ENCODE measurements at regions not wholly inside any gene's neighbourhood (a gene's known extent, or its start where the extent isn't known, plus 50 kb on each side); places are given as distances from the start of the nearest gene placed in this dataset.

DNA sequence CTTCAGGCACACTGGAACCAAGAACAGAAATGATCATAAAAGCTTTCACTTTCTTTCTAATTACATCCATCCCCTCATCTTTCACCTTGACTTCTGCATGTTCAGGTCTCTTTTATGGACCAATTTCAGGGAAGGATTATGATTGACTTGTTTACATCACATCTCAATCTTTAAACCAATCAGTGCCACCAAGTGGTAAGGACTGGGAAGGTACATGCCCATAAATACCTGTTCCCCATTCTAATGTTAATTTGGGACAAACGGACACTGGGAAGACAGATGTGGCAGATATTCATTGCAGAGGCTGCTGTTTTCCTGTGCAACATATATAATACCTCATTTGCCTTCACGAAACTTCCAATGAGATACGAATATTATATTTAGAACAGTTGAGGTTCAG is 978.1 kb downstream of the GALC start:
- no peaks in the 10 kb centered on the region for H3K9me3 ChIP-seq (ENCODE audit: control insufficient read depth in 4 of 4, low read length in 3 of 4)
- H3K27me3 ChIP-seq (ENCODE audit: control insufficient read depth in 4 of 4, insufficient read depth in 4 of 4, low read length in 3 of 4), result peaks cover 0 to 2% (median 0%) of the 10 kb centered on the region in 4 donors
- H3K27ac ChIP-seq (ENCODE audit: low read depth in 1 of 2, low read length in 2 of 2), result no peak overlapping the region
- DNase-seq (ENCODE audit: low spot score), result no peak
- 63% methylated on average over 3 of the region's 3 CpGs for WGBS
- H3K36me3 ChIP-seq (ENCODE audit: control insufficient read depth in 4 of 4, insufficient read depth in 3 of 4, low read depth in 1 of 4, low read length in 3 of 4), result no peaks in the 10 kb centered on the region
- H3K9ac ChIP-seq (ENCODE audit: low read depth in 1 of 2, low read length in 2 of 2), result no peak overlapping the region
- TF ChIP-seq, protein P1, sequence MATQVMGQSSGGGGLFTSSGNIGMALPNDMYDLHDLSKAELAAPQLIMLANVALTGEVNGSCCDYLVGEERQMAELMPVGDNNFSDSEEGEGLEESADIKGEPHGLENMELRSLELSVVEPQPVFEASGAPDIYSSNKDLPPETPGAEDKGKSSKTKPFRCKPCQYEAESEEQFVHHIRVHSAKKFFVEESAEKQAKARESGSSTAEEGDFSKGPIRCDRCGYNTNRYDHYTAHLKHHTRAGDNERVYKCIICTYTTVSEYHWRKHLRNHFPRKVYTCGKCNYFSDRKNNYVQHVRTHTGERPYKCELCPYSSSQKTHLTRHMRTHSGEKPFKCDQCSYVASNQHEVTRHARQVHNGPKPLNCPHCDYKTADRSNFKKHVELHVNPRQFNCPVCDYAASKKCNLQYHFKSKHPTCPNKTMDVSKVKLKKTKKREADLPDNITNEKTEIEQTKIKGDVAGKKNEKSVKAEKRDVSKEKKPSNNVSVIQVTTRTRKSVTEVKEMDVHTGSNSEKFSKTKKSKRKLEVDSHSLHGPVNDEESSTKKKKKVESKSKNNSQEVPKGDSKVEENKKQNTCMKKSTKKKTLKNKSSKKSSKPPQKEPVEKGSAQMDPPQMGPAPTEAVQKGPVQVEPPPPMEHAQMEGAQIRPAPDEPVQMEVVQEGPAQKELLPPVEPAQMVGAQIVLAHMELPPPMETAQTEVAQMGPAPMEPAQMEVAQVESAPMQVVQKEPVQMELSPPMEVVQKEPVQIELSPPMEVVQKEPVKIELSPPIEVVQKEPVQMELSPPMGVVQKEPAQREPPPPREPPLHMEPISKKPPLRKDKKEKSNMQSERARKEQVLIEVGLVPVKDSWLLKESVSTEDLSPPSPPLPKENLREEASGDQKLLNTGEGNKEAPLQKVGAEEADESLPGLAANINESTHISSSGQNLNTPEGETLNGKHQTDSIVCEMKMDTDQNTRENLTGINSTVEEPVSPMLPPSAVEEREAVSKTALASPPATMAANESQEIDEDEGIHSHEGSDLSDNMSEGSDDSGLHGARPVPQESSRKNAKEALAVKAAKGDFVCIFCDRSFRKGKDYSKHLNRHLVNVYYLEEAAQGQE (IDR thresholded peaks at IDR 0.05), result no peak
- TF ChIP-seq FOXA1 (IDR thresholded peaks at IDR 0.05) (no peak), RXRA (IDR thresholded peaks at IDR 0.05) (no peak), YY1 (IDR thresholded peaks at IDR 0.05) (no peak), TAF1 (conservative IDR thresholded peaks at IDR 0.05) (no peak), RAD21 (IDR thresholded peaks at IDR 0.05) (no peak), HNF4G (IDR thresholded peaks at IDR 0.05) (no peak), NR2F2 (IDR thresholded peaks at IDR 0.05) (no peak), SP1 (IDR thresholded peaks at IDR 0.05) (no peak), JUND (IDR thresholded peaks at IDR 0.05) (no peak)
- TF ChIP-seq, protein P2, sequence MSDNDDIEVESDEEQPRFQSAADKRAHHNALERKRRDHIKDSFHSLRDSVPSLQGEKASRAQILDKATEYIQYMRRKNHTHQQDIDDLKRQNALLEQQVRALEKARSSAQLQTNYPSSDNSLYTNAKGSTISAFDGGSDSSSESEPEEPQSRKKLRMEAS (IDR thresholded peaks at IDR 0.05), result no peak
- TF ChIP-seq, protein P3, sequence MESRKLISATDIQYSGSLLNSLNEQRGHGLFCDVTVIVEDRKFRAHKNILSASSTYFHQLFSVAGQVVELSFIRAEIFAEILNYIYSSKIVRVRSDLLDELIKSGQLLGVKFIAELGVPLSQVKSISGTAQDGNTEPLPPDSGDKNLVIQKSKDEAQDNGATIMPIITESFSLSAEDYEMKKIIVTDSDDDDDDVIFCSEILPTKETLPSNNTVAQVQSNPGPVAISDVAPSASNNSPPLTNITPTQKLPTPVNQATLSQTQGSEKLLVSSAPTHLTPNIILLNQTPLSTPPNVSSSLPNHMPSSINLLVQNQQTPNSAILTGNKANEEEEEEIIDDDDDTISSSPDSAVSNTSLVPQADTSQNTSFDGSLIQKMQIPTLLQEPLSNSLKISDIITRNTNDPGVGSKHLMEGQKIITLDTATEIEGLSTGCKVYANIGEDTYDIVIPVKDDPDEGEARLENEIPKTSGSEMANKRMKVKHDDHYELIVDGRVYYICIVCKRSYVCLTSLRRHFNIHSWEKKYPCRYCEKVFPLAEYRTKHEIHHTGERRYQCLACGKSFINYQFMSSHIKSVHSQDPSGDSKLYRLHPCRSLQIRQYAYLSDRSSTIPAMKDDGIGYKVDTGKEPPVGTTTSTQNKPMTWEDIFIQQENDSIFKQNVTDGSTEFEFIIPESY (IDR thresholded peaks at IDR 0.05), result no peak
- TF ChIP-seq, protein P4, sequence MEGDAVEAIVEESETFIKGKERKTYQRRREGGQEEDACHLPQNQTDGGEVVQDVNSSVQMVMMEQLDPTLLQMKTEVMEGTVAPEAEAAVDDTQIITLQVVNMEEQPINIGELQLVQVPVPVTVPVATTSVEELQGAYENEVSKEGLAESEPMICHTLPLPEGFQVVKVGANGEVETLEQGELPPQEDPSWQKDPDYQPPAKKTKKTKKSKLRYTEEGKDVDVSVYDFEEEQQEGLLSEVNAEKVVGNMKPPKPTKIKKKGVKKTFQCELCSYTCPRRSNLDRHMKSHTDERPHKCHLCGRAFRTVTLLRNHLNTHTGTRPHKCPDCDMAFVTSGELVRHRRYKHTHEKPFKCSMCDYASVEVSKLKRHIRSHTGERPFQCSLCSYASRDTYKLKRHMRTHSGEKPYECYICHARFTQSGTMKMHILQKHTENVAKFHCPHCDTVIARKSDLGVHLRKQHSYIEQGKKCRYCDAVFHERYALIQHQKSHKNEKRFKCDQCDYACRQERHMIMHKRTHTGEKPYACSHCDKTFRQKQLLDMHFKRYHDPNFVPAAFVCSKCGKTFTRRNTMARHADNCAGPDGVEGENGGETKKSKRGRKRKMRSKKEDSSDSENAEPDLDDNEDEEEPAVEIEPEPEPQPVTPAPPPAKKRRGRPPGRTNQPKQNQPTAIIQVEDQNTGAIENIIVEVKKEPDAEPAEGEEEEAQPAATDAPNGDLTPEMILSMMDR (IDR thresholded peaks at IDR 0.05; ENCODE audit: low read depth, low read length, missing input control), result no peak
- TF ChIP-seq, protein P5, sequence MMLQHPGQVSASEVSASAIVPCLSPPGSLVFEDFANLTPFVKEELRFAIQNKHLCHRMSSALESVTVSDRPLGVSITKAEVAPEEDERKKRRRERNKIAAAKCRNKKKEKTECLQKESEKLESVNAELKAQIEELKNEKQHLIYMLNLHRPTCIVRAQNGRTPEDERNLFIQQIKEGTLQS (IDR thresholded peaks at IDR 0.05), result no peak
- H3K4me3 ChIP-seq (ENCODE audit: low read depth in 1 of 3, low read length in 3 of 3), result no peak overlapping the region
- no peaks in the 10 kb centered on the region for H3K4me1 ChIP-seq (ENCODE audit: control insufficient read depth in 4 of 4, insufficient read depth in 4 of 4, low read length in 3 of 4)

DNA sequence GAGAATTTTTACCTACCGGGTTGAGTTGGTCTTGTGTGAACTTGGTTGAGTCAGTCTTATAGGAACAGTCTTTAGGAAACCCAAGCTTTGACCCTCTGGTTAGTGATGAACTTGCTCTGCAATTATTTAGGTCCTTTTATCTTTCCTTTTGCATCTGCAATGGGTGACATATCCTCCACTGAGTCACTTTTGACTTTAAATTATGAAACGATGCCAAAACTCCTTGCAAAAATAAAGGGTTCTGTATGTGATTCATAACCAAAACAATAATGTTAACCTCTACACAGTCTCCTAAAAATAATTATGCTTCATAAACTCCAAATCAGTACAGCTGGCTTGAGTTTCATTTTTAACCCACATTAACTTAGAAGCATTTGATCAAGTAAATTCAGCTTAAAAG is 979.4 kb downstream of the GALC start:
- Histone ChIP-seq H3K4me3 (ENCODE audit: low read depth in 1 of 3, low read length in 3 of 3) (no peak overlapping the region), H3K9ac (ENCODE audit: low read depth in 1 of 2, low read length in 2 of 2) (no peak overlapping the region), H3K36me3 (ENCODE audit: control insufficient read depth in 4 of 4, insufficient read depth in 3 of 4, low read depth in 1 of 4, low read length in 3 of 4) (no peaks in the 10 kb centered on the region), H3K9me3 (ENCODE audit: control insufficient read depth in 4 of 4, low read length in 3 of 4) (no peaks in the 10 kb centered on the region), H3K27me3 (ENCODE audit: control insufficient read depth in 4 of 4, insufficient read depth in 4 of 4, low read length in 3 of 4) (peaks cover 0 to 2% (median 0%) of the 10 kb centered on the region in 4 donors), H3K27ac (ENCODE audit: low read depth in 1 of 2, low read length in 2 of 2) (no peak overlapping the region), H3K4me1 (ENCODE audit: control insufficient read depth in 4 of 4, insufficient read depth in 4 of 4, low read length in 3 of 4) (no peaks in the 10 kb centered on the region)
- TF ChIP-seq YY1 (IDR thresholded peaks at IDR 0.05) (no peak), JUND (IDR thresholded peaks at IDR 0.05) (no peak), TAF1 (conservative IDR thresholded peaks at IDR 0.05) (no peak), HNF4G (IDR thresholded peaks at IDR 0.05) (no peak), EGR1 (IDR thresholded peaks at IDR 0.05; ENCODE audit: low read depth in 2 of 2) (no peak), RXRA (IDR thresholded peaks at IDR 0.05) (no peak), GABPA (IDR thresholded peaks at IDR 0.05 in 1 of 2, conservative IDR thresholded peaks at IDR 0.05 in 1 of 2) (no peak), FOXA1 (IDR thresholded peaks at IDR 0.05) (no peak), RAD21 (IDR thresholded peaks at IDR 0.05) (no peak), NR2F2 (IDR thresholded peaks at IDR 0.05) (no peak), HNF4A (conservative IDR thresholded peaks at IDR 0.05) (no peak)
- TF ChIP-seq, protein P1 (IDR thresholded peaks at IDR 0.05), result no peak
- TF ChIP-seq, protein P2 (IDR thresholded peaks at IDR 0.05), result no peak
- TF ChIP-seq, protein P3 (IDR thresholded peaks at IDR 0.05), result no peak
- 85% methylated on average over 2 of the region's 2 CpGs for WGBS
- DNase-seq (ENCODE audit: low spot score), result no peak
